Stimulated activated CD8-positive, alpha-beta memory T cell treated with anti-CD3 and anti-CD28 coated beads, Interleukin-4, amount 100 ng/mL, for 24 hours (primary cell): ENCODE measurements at regions not wholly inside any gene's neighbourhood (a gene's known extent, or its start where the extent isn't known, plus 50 kb on each side); places are given as distances from the start of the nearest gene placed in this dataset.
"Not testable (repeated sequence)": the region's sequence is repeated elsewhere in the genome, so short reads cannot be mapped to it uniquely, and the experiment has no call there.

Experiments
- DNase-seq: peaks from one replicate; pipeline ENCODE4 v3.0.0-alpha.2; 2020; ENCODE audit warnings: low read depth

DNA sequence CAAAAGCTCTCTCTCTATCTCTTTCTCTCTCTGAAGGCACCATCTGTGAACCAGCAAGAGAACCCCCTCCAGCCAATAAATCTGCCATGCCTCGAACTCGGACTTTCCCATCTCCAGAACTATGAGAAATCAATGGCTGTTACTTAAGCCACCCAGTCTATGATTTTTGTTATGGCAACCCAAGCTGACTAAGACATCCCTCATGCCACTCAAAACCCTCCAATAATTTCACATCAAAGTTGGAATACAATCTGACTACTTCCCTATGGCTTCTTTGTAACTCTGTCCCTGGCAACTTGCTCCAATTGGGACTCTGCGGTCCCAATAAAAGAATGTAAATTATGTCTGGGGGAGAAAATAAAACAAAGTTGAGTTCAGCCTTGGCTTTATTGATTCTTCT lies 265.7 kb downstream of the SHOX start:
- no peak for DNase-seq

DNA sequence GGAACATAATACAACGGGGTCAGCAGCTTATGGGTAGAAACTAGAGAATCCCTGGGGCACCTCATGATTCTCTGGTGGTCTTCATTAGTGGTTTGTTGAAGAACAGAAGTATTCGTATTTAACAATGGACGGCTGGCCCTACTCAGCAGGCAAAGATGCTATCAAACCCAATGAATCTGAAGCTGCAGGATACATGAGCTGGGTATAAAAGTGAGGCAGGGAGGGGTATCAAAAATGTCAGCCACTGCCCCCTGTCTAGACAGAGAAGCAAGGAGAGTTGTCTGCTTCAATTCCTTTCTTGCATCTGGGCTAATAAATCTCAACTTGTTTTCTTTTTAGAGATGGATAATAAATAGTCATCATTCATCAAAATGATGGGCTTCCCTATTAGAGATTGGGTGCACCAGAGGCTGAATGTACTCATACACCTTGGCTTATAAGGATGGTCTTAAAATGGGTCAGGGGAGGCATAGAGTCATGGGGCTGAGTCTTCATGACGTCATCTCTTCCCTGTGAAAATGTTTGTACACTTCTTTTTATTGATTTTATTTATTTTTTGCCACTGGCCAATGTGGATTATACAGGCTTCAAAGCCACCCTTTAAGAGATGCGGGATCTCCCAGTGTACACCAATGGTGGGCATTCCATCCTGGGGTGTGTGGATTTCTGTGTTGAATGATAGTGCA lies 259.5 kb downstream of the SHOX start:
- no peak for DNase-seq

DNA sequence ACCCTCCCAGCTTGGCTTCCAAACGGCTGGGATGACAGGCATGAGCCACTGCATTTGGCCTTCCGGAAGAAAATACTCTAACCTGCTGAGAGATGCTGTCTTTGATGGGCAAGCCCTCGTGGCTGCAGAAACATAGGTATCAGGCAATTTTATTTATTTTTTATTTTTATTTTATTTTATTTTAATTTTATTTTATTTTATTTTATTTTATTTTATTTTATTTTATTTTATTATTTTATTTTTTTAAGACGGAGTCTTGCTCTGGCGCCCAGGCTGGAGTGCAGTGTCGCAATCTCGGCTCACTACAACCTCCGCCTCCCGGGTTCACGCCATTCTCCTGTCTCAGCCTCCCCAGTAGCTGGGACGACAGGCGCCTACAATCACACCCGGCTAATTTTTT lies 257.1 kb downstream of the SHOX start:
- DNase-seq, result not testable (repeated sequence)

DNA sequence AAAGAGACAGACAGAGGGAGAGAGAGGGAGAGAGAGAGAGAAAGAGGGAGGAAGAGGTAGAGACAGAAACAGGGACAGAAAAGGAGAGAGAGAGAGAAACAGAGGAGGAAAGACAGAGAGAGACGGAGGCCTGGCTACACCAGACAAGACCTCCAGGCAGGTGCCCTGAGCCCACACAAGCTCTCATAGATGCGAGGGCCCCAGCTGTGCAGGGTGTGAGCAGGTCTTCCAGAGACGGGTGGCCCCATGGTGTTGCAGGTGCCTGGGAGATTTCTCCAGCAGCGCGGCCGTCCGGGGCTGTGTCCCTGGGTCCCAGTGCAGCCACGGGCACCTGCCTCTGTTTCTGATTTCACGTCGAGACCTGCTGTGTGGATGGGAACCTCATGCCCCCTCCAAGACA lies 253.0 kb downstream of the SHOX start:
- no peak for DNase-seq

DNA sequence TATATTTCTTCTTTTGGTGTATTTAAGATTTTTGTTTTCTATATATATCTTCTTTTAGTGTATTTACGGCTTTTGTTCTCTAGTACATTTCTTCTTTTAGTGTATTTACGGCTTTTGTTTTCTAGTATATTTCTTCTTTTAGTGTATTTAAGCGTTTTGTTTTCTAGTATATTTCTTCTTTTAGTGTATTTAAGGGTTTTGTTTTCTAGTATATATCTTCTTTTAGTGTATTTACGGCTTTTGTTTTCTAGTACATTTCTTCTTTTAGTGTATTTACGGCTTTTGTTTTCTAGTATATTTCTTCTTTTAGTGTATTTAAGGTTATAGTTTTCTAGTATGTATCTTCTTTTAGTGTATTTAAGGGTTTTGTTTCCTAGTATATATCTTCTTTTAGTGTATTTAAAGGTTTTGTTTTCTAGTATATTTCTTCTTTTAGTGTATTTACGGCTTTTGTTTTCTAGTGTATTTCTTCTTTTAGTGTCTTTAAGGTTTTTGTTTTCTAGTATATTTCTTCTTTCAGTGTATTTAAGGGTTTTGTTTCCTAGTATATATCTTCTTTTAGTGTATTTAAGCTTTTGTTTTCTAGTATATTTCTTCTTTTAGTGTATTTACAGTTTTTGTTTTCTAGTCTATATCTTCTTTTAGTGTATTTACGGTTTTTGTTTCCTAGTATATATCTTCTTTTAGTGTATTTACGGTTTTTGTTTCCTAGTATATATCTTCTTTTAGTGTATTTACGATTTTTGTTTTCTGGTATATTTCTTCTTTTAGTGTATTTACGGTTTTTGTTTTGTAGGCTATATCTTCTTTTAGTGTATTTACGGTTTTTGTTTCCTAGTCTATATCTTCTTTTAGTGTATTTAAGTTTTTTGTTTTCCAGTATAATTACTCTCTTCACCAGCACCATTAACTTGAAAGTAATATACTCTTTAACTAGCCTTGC lies 249.4 kb downstream of the SHOX start:
- DNase-seq, result not testable (repeated sequence)

DNA sequence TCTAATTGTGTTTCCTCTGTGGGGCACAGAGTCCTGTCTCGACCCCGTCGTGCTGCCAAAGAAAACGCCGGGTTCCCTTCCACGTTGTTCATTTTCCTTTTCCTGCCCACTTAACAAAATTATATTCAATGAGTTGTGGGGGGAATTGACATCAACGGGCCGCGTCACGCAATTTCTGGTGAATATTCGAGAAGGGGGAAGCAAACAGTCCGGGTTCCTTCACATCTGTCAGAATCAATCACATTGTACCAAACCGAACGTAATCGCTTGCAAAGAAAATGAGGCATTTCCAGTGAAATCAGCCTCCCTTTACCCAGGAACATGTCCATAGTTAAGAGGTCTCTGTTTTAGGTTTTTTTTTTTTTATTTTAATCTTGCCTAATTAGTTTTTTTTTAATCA lies 243.5 kb downstream of the SHOX start:
- no peak for DNase-seq

DNA sequence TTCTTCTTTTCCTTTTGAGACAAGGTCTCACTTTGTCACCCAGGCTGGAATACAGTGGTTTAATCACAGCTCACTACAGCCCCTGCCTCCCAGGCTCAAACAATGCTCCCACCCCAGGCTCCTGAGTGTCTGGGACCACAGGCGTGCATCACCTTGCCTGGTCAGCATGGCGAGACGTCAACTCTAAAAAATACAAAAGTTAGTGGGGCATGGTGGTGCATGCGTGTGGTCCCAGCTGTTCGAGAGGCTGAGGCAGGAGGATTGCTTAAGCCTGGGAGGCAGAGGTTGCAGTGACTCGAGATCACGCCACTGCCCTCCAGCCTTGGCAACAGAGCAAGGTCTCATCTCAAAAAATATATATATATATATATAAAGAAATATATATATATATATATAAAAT lies 242.4 kb downstream of the SHOX start:
- no peak for DNase-seq

DNA sequence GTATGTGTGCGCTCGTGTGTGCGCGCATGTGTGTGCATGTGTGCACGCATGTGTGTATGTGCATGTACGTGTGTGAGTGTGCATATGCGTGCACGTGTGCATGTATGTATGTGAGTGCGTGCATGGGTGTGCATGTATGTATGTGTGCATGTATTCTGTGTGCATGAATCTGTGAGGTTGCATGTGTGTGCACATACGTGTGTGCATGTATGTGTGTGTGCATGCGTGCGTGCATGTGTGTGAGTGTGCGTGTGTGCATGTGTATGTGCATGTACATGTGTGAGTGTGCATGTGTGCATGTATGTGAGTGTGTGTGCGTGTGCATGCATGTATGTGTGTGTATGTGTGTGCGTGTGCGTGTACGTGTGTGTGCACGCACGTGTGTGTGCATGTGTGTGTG lies 241.5 kb downstream of the SHOX start:
- no peak for DNase-seq

DNA sequence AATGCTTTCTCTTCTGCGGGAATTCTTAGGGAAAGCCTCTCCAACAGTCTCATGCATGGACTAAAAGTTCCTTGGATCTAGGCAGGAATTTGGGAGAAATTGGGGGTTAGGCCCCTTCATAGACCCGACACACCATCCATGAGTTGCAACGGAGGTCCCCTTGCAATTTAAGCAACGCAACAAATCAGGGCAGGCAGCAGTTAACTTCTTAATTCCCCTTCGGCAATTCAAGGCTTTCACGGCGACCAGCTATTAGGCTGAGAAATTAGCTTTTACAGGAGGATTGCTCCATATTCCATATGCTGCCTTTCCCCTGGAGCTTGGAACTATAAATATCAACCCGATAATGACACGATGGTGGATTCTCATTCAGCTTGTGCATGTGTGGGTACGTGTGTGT lies 241.0 kb downstream of the SHOX start:
- DNase-seq, result no peak

DNA sequence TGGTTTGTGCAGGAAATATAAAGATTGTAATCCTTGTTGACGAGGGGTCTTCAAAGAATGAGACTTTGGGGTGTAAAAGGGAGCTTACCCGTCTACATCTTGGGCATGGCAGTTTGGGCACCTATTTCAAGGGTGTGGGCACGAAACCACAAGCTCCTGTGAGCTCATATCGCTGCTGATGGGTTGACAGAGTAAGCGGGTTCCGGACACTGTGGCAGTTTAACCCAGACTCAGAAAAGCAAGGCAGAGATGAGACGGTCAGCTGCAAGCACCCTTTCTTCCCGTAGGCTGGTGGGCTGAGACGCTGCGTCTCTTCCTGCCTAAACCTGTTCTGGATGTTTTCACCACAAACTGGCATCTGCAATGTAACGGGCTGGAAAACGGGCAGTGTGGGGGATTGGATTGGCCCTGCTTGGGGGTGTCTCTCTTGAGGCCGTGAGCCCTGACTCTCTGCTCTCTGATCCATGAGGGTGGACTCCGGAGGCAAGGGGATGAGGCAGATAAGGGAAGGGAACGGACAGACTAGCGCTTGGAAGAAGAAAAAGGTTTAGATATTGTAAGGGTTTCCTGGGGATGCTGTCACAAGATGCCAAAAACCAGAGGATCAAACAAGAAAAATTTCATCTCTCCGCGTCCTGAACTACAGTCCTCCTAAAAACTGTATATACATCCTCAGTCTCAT lies 237.5 kb downstream of the SHOX start:
- no peak for DNase-seq

DNA sequence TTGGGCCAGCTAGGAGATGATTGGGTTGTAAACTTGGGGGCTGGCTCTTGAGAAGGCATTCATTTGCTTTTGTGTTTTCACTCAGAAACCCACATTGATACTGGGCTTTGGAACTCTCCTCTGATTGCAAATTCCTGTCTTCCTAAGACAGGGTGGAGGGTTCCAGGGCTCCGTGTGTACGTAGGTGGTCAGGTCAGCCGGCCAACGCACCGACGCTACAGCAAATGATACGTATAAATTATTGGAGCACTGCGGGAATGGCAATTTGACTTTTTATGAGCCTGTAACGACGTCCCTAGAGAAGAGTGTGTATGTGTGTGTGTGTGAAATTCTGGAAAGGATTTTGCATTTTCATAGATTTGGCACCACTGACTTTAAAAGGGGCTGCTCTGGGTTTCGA lies 236.9 kb downstream of the SHOX start:
- no peak for DNase-seq

DNA sequence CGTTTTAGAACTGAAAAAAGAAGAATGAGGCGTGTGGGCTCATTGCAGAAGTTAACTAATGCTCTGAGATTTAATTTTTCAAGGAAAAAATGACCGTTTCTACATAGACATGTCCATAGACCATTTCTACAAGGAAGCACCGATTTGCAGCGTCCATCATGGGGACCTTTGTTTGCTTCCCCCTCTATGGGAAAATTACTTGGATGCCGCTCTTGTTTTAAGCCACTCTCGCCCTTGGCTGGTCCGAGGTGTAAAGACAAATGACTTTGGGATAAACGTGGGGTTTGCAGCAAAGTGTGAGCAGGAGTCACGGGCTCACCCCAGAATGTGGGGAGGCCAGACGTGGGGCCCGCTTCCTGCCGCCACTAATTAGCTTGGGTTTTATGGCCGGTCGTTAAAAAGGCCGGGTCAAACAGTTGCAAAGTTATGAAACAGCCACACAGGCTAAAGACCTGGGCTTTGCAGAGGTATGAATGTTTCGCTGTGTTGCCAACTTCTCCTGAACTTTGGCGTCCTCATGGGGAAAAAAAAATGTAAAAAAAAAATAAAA lies 235.9 kb downstream of the SHOX start:
- no peak for DNase-seq

DNA sequence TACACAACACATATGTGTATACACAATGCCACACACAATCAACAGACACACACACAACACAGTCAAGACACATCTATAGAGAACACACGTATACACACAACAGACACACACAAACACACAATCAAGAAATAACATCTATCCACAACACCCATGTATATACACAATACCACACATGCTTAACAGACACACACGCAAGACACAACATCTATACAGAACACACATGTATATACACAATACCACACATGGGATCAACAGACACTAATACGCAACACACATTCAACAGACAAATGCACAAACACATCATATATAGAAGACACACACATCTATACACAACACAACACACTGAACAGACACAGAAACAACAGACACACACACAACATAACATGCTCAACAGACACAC lies 234.8 kb downstream of the SHOX start:
- DNase-seq, result no peak

DNA sequence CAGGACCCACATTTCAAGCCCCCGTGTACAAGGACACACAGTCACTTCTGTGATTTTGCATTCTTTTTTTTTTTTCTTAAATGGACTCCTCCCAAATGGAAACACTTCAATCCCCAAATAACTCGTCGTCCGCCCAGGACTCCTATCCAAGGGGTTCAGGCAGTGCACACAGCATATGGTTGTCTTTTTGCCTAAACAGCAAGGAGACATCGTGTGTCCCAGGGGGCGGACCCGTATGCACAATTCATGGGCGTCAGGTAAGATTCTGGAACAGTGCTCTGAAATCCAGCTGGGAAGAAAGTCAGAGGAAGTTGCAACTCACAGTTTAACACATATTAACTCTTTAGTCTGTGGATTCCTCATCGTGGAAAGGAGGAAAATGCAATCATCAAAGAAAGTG lies 231.3 kb downstream of the SHOX start:
- DNase-seq, result no peak

DNA sequence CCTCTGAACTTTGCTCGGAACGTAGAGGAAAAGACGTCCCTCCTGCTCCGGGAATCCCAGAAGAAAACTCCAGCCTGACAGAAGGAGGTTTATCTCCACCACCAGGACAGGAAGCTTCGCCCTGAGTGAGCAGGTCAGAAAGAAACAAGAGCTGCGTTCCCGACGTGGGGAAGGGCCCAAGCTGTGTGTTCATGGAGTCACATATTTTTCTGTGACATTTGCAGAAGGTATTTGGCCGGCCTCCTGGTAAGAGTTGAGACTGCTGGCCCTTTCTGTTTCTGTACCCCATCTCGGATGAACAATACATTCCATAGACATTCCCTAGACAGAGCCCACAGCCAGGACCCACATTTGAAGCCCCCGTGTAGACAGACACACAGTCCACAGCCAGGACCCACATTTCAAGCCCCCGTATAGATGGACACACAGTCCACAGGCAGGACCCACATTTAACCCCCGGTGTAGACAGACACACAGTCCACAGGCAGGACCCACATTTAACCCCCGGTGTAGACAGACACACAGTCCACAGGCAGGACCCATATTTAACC lies 230.8 kb downstream of the SHOX start:
- no peak for DNase-seq

DNA sequence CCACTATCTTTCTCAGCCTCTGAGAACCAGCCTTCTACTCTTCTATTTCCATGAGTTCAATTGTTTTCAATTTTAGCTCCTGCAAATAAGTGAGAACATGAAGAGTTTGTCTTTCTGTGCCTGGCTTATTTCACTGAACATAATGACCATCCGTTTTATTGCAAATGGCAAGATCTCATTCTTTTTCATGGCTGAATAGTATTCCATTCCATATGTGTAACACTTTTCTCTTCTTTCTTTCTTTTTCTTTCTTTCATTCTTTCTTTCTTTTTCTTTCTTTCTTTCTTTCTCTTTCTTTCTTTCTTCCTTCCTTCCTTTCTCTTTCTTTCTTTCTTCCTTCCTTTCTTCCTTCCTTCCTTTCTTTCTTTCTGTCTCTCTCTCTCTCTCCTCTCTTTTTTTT lies 228.7 kb downstream of the SHOX start:
- DNase-seq, result no peak

DNA sequence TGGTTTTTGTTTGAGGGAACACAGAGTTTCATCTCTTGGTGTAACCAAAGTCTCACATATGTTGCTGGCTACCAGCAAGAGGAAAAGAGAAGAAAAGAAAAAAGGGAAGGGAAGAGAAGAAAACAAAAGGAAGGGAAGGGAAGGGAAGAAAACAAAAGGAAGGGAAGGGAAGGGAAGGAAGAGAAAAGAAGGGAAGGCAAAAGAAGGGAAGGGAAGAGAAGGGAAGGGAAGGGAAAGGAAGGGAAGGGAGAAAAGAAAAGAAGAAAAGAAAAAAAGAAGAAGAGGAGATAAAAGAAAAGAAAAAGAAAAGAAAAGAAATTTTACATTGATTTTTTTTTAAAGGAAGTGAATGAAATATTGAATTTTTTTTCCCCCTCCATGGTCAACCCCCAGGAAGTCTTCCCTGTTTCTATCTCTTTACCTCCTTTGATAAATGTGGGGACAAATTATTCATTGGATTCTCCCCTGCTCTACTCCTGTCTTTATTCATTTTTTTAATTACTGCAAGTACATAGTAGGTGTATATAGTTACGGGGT lies 228.0 kb downstream of the SHOX start:
- no peak for DNase-seq

DNA sequence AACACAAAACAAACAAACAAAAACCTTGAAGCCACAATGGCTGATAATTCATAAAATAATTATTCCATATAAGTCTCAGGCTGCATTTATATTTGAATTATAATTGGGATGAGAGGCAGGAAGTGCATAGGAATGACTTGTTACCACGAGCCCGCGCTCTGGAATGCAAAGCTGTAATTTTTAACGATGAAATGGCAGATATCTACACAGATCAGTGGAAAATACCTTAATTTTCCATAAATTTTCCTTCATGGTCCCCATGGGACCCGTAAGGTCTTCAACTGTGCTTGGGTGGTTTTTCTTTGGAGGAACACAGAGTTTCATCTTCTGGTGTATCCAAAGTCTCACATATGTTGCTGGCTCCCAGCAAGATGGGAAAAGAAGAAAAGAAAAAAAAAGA lies 226.8 kb downstream of the SHOX start:
- DNase-seq, result no peak

DNA sequence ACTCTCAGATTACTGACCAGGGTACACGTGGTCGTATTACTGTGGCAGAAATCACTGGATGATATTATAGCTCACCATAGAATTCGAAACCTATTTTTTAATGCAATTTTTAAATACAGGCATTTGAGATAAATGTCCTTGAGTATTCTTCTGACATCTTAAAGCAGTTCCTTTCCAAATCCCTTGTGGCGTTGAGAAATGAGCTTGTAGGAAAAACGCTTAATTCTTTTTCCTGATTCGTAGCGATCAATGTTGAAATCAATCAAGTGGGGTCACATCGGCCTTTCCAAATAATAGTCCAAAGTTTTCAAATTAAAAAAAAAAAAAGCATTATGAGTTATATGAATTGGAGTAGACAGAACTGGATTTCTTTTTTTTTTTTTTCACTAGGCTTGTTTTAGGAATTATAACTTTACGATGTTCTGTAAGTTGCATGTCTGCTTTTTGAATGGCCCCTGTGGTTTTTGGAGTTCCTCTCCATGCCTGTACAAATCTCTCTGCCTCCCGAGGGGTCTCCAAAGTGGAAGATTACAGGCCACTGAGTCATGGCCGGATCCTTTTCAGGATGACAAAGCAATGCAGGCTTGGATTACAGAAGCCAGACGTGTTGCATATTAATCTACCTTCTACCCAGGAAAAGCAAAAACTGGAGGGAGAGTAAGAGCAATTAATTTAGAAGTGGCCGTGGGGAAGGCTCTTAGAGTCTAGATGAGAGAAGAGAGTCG lies 226.1 kb downstream of the SHOX start:
- DNase-seq, result no peak

DNA sequence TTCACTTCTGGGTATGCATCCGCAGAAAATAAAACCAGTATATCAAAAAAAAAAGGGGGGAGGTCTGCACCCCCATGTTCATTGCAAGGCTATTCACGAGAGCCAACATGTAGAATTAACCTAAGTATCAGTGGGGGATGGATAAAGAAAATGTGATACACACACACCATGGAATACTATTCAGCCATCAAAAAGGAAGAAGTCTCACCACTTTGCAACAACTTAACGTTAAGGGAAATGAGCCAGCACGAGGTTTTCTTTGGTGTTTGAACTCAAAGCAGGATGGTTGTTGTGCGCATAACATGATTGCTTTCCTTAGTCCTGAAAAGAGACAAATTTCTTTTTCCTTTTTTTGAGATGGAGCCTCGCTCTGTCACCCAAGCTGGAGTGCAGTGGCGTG lies 222.7 kb downstream of the SHOX start:
- DNase-seq, result no peak

DNA sequence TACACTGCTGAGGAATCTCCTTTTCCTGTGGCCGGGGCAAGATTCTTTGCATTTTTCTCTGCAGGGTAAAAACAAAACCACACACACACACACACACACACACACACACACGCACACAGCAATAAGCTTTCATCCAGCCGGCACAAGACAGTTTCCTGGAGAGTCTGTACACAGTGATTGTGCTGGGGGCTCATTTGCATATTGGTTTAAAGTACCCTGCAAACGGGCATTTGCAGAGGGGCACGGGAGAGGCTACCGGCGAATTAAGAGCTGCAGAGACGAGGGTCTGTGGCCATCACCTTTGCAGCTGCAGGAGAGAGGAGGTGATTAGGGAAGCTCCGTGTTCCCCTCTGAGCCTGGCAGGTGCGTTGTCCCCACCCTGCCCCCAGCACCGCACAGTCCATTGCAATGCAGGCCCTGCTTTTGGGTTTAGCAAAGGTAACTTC lies 219.9 kb downstream of the SHOX start:
- no peak for DNase-seq
